Kidney (tissue), 13 donors: ENCODE measurements at regions not wholly inside any gene's neighbourhood (a gene's known extent, or its start where the extent isn't known, plus 50 kb on each side); places are given as distances from the start of the nearest gene placed in this dataset.

Source experiments
- DNase-seq, 5 donors: peaks; one replicate each; pipeline ENCODE4 v3.0.0-alpha.2; 2013 to 2020
- FAIRE-seq: peaks from 2 replicates; lab custom pipeline; 2012; peaks lifted over from hg19 to GRCh38; lab: Jason Lieb, UNC
- H3K27ac ChIP-seq, 2 donors: one replicate each; pipeline ENCODE4 v1.7.0; 2013; ENCODE audit warnings: low read depth in 2 of 2, low read length in 2 of 2, inconsistent platforms in 1 of 2
- H3K27me3 ChIP-seq: one replicate; pipeline ENCODE4 v1.7.1; 2013; ENCODE audit warnings: low read length, inconsistent platforms; ENCODE audit not compliant: control insufficient read depth, insufficient read depth
- H3K36me3 ChIP-seq, 3 donors: one replicate each; pipeline versions ENCODE4 v1.7.0 to v1.7.1; 2013; ENCODE audit warnings: low read length in 3 of 3, control low read depth in 1 of 3, inconsistent platforms in 1 of 3; ENCODE audit not compliant: insufficient read depth in 3 of 3, control insufficient read depth in 2 of 3
- H3K4me1 ChIP-seq, 3 donors: one replicate each; pipeline versions ENCODE4 v1.7.0 to v1.7.1; 2013; ENCODE audit warnings: low read length in 3 of 3, inconsistent platforms in 1 of 3, low read depth in 1 of 3; ENCODE audit not compliant: control insufficient read depth in 2 of 3, insufficient read depth in 2 of 3
- H3K4me3 ChIP-seq, 3 donors: one replicate each; pipeline versions ENCODE4 v1.7.0 to v1.8.1; 2013; ENCODE audit warnings: low read length in 3 of 3, control low read depth in 1 of 3, inconsistent platforms in 1 of 3
- H3K9ac ChIP-seq, 3 donors: one replicate each; pipeline versions ENCODE4 v1.7.0 to v1.7.1; 2013; ENCODE audit warnings: low read length in 3 of 3, control low read depth in 1 of 3, inconsistent platforms in 1 of 3
- H3K9me3 ChIP-seq, 3 donors: one replicate each; pipeline versions ENCODE4 v1.7.0 to v1.7.1; 2013; ENCODE audit warnings: low read length in 3 of 3, control low read depth in 1 of 3, inconsistent platforms in 1 of 3; ENCODE audit not compliant: control insufficient read depth in 2 of 3, insufficient read depth in 1 of 3
- intact Hi-C: fragments of 100-400 bp; cut with DNase I; formaldehyde crosslinking; loops from one replicate; pipeline ENCODE4 v1.11.1; 2022
- TF ChIP-seq, protein P1 (sequence below): IDR thresholded peaks from 3 replicates; pipeline ENCODE4 v1.5.1; 2012; ENCODE audit warnings: mild to moderate bottlenecking, moderate library complexity, borderline replicate concordance; ENCODE audit not compliant: insufficient read depth; ENCODE audit errors: extremely low read depth
- donor health status: control.
- donor health status: control.
- donor health status: control.
- donor health status: control.
- donor health status: control.
- donor health status: DM: yes; HTN: yes; CAD: no.
- donor health status: Normal renal cell carcinoma (clear cell type).

DNA sequence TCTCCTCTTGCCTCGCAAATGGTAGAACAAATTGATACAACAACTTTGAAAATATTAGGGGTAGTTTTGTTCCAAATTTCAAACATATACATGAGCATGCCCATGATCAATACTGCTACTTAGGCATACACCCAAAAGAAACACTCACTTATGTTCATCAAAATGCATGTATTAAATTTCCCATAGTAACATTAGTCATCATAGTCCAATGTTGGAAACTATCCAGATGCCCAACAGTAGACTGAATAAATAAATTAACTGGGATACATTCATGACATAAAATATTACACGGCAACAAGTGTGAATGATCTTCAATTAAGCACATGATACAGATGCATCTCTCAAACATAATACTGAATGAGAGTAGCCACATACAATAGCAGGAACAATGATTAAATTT is 391.6 kb downstream of the CDH11 start:
- no peak overlapping the region for H3K27ac ChIP-seq
- intact Hi-C loops = no loop called here
- no peaks in the 10 kb centered on the region for H3K36me3 ChIP-seq
- H3K27me3 ChIP-seq = no peaks in the 10 kb centered on the region
- no peaks in the 10 kb centered on the region for H3K9me3 ChIP-seq
- TF ChIP-seq, protein P1, sequence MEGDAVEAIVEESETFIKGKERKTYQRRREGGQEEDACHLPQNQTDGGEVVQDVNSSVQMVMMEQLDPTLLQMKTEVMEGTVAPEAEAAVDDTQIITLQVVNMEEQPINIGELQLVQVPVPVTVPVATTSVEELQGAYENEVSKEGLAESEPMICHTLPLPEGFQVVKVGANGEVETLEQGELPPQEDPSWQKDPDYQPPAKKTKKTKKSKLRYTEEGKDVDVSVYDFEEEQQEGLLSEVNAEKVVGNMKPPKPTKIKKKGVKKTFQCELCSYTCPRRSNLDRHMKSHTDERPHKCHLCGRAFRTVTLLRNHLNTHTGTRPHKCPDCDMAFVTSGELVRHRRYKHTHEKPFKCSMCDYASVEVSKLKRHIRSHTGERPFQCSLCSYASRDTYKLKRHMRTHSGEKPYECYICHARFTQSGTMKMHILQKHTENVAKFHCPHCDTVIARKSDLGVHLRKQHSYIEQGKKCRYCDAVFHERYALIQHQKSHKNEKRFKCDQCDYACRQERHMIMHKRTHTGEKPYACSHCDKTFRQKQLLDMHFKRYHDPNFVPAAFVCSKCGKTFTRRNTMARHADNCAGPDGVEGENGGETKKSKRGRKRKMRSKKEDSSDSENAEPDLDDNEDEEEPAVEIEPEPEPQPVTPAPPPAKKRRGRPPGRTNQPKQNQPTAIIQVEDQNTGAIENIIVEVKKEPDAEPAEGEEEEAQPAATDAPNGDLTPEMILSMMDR = no peak
- no peak overlapping the region for H3K9ac ChIP-seq
- FAIRE-seq (no peak), DNase-seq (no peak)
- H3K4me1 ChIP-seq = no peaks in the 10 kb centered on the region
- no peak overlapping the region for H3K4me3 ChIP-seq

DNA sequence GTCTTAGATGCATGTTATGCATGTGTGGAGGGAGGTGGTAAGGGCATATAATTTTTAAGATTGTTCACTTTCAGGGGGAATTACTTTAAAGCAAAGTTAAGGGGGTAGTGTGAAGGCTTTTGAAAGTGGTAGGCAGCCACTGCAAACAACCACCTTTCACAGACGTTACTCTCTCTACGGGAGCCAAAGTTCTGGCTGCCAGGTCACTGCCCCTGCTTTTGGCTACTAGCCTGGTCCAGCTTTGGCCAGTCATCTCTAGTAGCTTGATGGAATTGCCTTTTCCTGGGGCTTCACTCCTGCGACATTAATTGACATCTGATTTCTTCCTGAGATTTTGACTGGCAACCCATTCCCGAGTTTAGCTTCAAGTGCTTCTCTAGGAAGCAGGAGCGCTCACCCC is 397.5 kb downstream of the CDH11 start:
- H3K4me1 ChIP-seq = no peaks in the 10 kb centered on the region
- H3K9ac ChIP-seq = no peak overlapping the region
- H3K27ac ChIP-seq = no peak overlapping the region
- no peak overlapping the region for H3K4me3 ChIP-seq
- H3K9me3 ChIP-seq = no peaks in the 10 kb centered on the region
- H3K27me3 ChIP-seq = no peaks in the 10 kb centered on the region
- TF ChIP-seq, protein P1 = no peak
- intact Hi-C loops = no loop called here
- H3K36me3 ChIP-seq = no peaks in the 10 kb centered on the region
- no peak for FAIRE-seq
- DNase-seq = no peak

DNA sequence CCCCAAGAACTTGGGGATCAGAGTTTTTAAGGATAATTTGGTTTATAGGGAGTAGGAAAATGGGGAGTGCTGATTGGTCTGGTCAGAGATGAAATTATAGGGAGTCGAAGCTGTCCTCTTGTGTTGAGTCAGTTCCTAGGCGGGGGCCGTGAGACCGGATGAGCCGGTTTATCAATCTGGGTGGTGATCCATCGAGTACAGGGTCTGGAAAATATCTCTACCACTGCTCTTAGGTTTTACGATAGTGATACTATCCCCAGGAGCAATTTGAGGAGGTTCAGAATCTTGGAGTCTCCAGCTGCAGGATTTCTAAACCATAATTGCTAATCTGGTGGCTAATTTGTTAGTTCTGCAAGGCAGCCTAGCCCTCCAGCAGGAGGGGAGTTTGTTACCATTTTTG is 403.4 kb downstream of the CDH11 start:
- no peak for FAIRE-seq
- TF ChIP-seq, protein P1 = no peak
- H3K27me3 ChIP-seq = no peaks in the 10 kb centered on the region
- no peak for DNase-seq
- no peaks in the 10 kb centered on the region for H3K36me3 ChIP-seq
- no peak overlapping the region for H3K9ac ChIP-seq
- no peaks in the 10 kb centered on the region for H3K4me1 ChIP-seq
- intact Hi-C loops = no loop called here
- no peak overlapping the region for H3K27ac ChIP-seq
- peaks cover 0 to 2% (median 0%) of the 10 kb centered on the region in 3 donors for H3K9me3 ChIP-seq
- H3K4me3 ChIP-seq = no peak overlapping the region

DNA sequence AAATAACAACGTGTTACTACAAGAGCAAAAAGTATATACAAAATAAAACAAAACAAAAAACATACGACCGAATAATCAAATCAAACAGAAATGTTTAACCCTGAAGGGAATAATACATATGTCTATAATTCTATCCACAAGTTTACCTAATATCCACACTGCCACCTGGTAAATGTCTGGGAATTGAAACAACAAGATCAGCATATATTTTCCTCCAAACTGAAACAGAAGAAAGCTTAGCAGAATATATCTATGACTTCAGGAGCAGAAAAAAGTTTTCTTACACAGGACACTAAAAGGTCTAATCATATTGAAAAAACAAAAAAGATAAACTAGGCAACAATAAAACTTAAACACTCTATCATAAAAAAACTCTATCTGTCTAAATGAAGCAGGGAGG is 404.0 kb downstream of the CDH11 start:
- Histone ChIP-seq H3K4me3 (no peak overlapping the region), H3K36me3 (no peaks in the 10 kb centered on the region), H3K9ac (no peak overlapping the region), H3K9me3 (peaks cover 0 to 2% (median 0%) of the 10 kb centered on the region in 3 donors), H3K4me1 (no peaks in the 10 kb centered on the region), H3K27me3 (no peaks in the 10 kb centered on the region), H3K27ac (no peak overlapping the region)
- TF ChIP-seq, protein P1 = no peak
- intact Hi-C loops = no loop called here
- DNase-seq = no peak
- no peak for FAIRE-seq
